K562 (cell line): ENCODE measurements at regions not wholly inside any gene's neighbourhood (a gene's known extent, or its start where the extent isn't known, plus 50 kb on each side); places are given as distances from the start of the nearest gene placed in this dataset.

Experiments used
- ATAC-seq: fragments of 200-7000 bp; cut with Tn5 transposase; 3 replicates; pipeline ENCODE4 v1.9.1; 2020; ENCODE audit warnings: moderate library complexity
- BruUV-seq: library from RNA; stranded (reverse); fragments of 400-500 nt; replicated peaks from 2 replicates; lab custom pipeline; 2021; lab: Mats Ljungman, UMichigan
- CTCF ChIA-PET: fragments of 300-600 bp; formaldehyde crosslinking; extraction: SDS; loops from one replicate; lab custom pipeline; 2021; ENCODE audit warnings: low intra/inter-chr PET ratio; lab: Yijun Ruan, JAX
- POLR2A ChIA-PET: fragments of 300-600, 350-650 bp; sonication (Branson Sonifier 250); formaldehyde crosslinking; extraction: SDS; loops from one replicate; lab custom pipeline; 2021; ENCODE audit warnings: antibody characterized with exemption, inconsistent platforms; lab: Yijun Ruan, JAX
- DNase-seq, 4 experiments: peaks; one replicate each; pipeline versions ENCODE4 v3.0.0 to v3.0.0-alpha.2; 2011 to 2018; ENCODE audit warnings: low spot score in 3 of 4, mixed read lengths in 3 of 4; ENCODE audit errors: extremely low read depth in 1 of 4
- FAIRE-seq: peaks from 2 replicates; lab custom pipeline; 2011; peaks lifted over from hg19 to GRCh38; lab: Jason Lieb, UNC
- H2AFZ ChIP-seq: 2 replicates; pipeline ENCODE4 v1.6.0; 2011; ENCODE audit warnings: low read depth, low read length, control low read depth, inconsistent platforms
- H3K27ac ChIP-seq: fragments of 200-600 bp; 3 replicates; pipeline ENCODE4 v1.8.0; 2011; ENCODE audit warnings: low read depth, mild to moderate bottlenecking, control low read depth, inconsistent platforms, low read length, moderate library complexity, mixed read lengths; ENCODE audit errors: extremely low read depth
- H3K27me3 ChIP-seq, 2 experiments: fragments of 300-600 bp in 1 of 2; 2 replicates in 1 of 2; 3 replicates in 1 of 2; pipeline versions ENCODE4 v1.6.0 to v1.8.0; 2011; ENCODE audit warnings: inconsistent platforms in 2 of 2, low read length in 2 of 2, mild to moderate bottlenecking in 1 of 2, mixed read lengths in 1 of 2, moderate library complexity in 1 of 2; ENCODE audit not compliant: control insufficient read depth in 2 of 2, insufficient read depth in 2 of 2
- H3K36me3 ChIP-seq: fragments of 300-600 bp; 3 replicates; pipeline ENCODE4 v1.8.0; 2011; ENCODE audit warnings: mild to moderate bottlenecking, low read length, inconsistent platforms; ENCODE audit not compliant: control insufficient read depth, insufficient read depth
- H3K4me1 ChIP-seq, 2 experiments: fragments of 200-600 bp in 1 of 2; replicated peaks in 1 of 2; 2 replicates in 1 of 2; 3 replicates in 1 of 2; pipeline versions ENCODE4 v1.5.1 to v1.8.0; 2011; ENCODE audit warnings: inconsistent platforms in 2 of 2, low read length in 2 of 2, mild to moderate bottlenecking in 1 of 2, mixed read lengths in 1 of 2, moderate library complexity in 1 of 2; ENCODE audit not compliant: control insufficient read depth in 2 of 2, insufficient read depth in 2 of 2
- H3K4me2 ChIP-seq: 2 replicates; pipeline ENCODE4 v1.6.1; 2011; ENCODE audit warnings: low read length, control low read depth, inconsistent platforms, mixed read lengths; ENCODE audit not compliant: insufficient read depth
- H3K4me3 ChIP-seq: fragments of 200-600 bp; sonication (generic), shearing (Covaris generic); 2 replicates; pipeline ENCODE4 v1.5.1; 2016; ENCODE audit warnings: control low read depth, inconsistent platforms
- H3K79me2 ChIP-seq: fragments of 200-600 bp; 3 replicates; pipeline ENCODE4 v1.8.0; 2011; ENCODE audit warnings: low read length, inconsistent platforms; ENCODE audit not compliant: control insufficient read depth, insufficient read depth
- H3K9ac ChIP-seq, 2 experiments: 2 replicates each; pipeline versions ENCODE4 v1.6.0 to v1.6.1; 2011; ENCODE audit warnings: low read depth in 2 of 2, low read length in 2 of 2, control low read depth in 1 of 2, inconsistent platforms in 1 of 2, mild to moderate bottlenecking in 1 of 2, mixed read lengths in 1 of 2; ENCODE audit not compliant: insufficient read depth in 1 of 2
- H3K9me1 ChIP-seq: one replicate; pipeline ENCODE4 v1.6.0; 2011; ENCODE audit warnings: inconsistent platforms, mild to moderate bottlenecking, low read length, moderate library complexity; ENCODE audit not compliant: control insufficient read depth, insufficient read depth
- H3K9me3 ChIP-seq: replicated peaks from 2 replicates; pipeline ENCODE4 v1.5.1; 2011; ENCODE audit warnings: low read depth, low read length, inconsistent platforms; ENCODE audit not compliant: control insufficient read depth, insufficient read depth
- H4K20me1 ChIP-seq: replicated peaks from 2 replicates; pipeline ENCODE4 v1.6.1; 2011; ENCODE audit warnings: low read length, inconsistent platforms, mixed read lengths; ENCODE audit not compliant: control insufficient read depth, insufficient read depth
- C11orf30 ChIP-seq: fragments of 450-650 bp; IDR thresholded peaks from 2 replicates; pipeline ENCODE4 v1.6.1; 2016; ENCODE audit warnings: low read depth, mild to moderate bottlenecking
- CBX1 ChIP-seq: sonication (generic); IDR thresholded peaks from 2 replicates; pipeline ENCODE4 v1.6.1; 2016; ENCODE audit warnings: antibody characterized with exemption, low read depth, mild to moderate bottlenecking
- CSDE1 ChIP-seq, 2 experiments: fragments of 450-650 bp; IDR thresholded peaks; 2 replicates each; pipeline ENCODE4 v1.6.1; 2016; ENCODE audit warnings: mild to moderate bottlenecking in 1 of 2
- FOXJ2 ChIP-seq: fragments of 200-800 bp; sonication (Bioruptor generic); IDR thresholded peaks from 2 replicates; pipeline ENCODE4 v1.6.1; 2016; ENCODE audit warnings: missing genetic modification characterization, missing compliant biosample characterization
- MAFF ChIP-seq: IDR thresholded peaks from 2 replicates; pipeline ENCODE4 v1.6.1; 2012; ENCODE audit warnings: low read length, improper control_type of control experiment
- RBM22 ChIP-seq: fragments of 200-400 bp; formaldehyde crosslinking; IDR thresholded peaks from 2 replicates; pipeline ENCODE4 v1.6.1; 2018; ENCODE audit warnings: low read length, low read depth; ENCODE audit not compliant: poor library complexity, severe bottlenecking
- SMAD3 ChIP-seq: fragments of 450-650 bp; formaldehyde crosslinking; conservative IDR thresholded peaks from 2 replicates; pipeline ENCODE4 v1.4.0; 2020; ENCODE audit warnings: mild to moderate bottlenecking
- ZNF212 ChIP-seq: fragments of 450-650 bp; formaldehyde crosslinking; IDR thresholded peaks from 2 replicates; pipeline ENCODE4 v1.4.0; 2020; ENCODE audit warnings: mild to moderate bottlenecking
- ZNF316 ChIP-seq: fragments of 450-650 bp; IDR thresholded peaks from 2 replicates; pipeline ENCODE4 v1.6.1; 2016
- ZNF436 ChIP-seq: fragments of 250-450, 450-650 bp; sonication (Bioruptor Pico); formaldehyde crosslinking; IDR thresholded peaks from 2 replicates; pipeline ENCODE4 v1.7.0; 2020; ENCODE audit warnings: mild to moderate bottlenecking
- WGBS: fragments of 100-300 bp; shearing (Covaris generic); methylation state at CpG from one replicate; pipeline ENCODE4 v1.1.6; 2016; ENCODE audit warnings: low coverage, mixed read lengths; ENCODE audit not compliant: insufficient coverage; ENCODE audit errors: missing lambda C conversion rate; 5-methylcytosine and 5-hydroxymethylcytosine counted together
- in situ Hi-C: fragments of 300-500 bp; cut with MboI; formaldehyde crosslinking; loops from 4 replicates; pipeline ENCODE4 v1.15.0; 2018; ENCODE audit warnings: inconsistent platforms, mixed read lengths
- intact Hi-C: fragments of 100-400 bp; cut with micrococcal nuclease; formaldehyde crosslinking; loops from 2 replicates; pipeline ENCODE4 v1.14.2; 2022
- TF ChIP-seq, protein P1 (sequence below): fragments of 200-800 bp; sonication (Bioruptor generic); IDR thresholded peaks from 2 replicates; pipeline ENCODE4 v1.6.1; 2016; ENCODE audit warnings: missing genetic modification characterization, missing compliant biosample characterization

DNA sequence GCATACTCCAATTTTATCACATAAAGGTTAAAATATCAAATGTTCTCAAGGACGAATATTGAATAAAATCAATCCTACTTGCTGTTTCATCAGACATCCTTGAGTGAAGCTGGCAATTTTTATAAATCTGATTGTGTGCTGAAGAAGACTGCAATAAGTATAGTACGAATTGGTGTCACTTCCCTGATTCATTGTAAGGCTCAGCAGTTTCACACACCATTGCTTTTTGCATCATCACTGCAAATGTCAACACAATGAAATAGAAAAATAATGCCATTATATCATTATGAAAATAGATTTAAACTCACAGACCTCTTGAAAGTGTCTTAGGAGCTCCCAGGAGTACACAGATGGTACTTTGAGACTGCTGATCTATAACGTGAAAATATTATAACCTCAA is 172.5 kb downstream of the ANKRD50 start (continued):
- TF ChIP-seq, protein P1, sequence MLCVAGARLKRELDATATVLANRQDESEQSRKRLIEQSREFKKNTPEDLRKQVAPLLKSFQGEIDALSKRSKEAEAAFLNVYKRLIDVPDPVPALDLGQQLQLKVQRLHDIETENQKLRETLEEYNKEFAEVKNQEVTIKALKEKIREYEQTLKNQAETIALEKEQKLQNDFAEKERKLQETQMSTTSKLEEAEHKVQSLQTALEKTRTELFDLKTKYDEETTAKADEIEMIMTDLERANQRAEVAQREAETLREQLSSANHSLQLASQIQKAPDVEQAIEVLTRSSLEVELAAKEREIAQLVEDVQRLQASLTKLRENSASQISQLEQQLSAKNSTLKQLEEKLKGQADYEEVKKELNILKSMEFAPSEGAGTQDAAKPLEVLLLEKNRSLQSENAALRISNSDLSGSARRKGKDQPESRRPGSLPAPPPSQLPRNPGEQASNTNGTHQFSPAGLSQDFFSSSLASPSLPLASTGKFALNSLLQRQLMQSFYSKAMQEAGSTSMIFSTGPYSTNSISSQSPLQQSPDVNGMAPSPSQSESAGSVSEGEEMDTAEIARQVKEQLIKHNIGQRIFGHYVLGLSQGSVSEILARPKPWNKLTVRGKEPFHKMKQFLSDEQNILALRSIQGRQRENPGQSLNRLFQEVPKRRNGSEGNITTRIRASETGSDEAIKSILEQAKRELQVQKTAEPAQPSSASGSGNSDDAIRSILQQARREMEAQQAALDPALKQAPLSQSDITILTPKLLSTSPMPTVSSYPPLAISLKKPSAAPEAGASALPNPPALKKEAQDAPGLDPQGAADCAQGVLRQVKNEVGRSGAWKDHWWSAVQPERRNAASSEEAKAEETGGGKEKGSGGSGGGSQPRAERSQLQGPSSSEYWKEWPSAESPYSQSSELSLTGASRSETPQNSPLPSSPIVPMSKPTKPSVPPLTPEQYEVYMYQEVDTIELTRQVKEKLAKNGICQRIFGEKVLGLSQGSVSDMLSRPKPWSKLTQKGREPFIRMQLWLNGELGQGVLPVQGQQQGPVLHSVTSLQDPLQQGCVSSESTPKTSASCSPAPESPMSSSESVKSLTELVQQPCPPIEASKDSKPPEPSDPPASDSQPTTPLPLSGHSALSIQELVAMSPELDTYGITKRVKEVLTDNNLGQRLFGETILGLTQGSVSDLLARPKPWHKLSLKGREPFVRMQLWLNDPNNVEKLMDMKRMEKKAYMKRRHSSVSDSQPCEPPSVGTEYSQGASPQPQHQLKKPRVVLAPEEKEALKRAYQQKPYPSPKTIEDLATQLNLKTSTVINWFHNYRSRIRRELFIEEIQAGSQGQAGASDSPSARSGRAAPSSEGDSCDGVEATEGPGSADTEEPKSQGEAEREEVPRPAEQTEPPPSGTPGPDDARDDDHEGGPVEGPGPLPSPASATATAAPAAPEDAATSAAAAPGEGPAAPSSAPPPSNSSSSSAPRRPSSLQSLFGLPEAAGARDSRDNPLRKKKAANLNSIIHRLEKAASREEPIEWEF (CRISPR knock-in tag) = no peak
- TF ChIP-seq CSDE1 (IDR thresholded peaks at IDR 0.05) = no peak
- no peak for TF ChIP-seq SMAD3 (CRISPR knock-in tag)

DNA sequence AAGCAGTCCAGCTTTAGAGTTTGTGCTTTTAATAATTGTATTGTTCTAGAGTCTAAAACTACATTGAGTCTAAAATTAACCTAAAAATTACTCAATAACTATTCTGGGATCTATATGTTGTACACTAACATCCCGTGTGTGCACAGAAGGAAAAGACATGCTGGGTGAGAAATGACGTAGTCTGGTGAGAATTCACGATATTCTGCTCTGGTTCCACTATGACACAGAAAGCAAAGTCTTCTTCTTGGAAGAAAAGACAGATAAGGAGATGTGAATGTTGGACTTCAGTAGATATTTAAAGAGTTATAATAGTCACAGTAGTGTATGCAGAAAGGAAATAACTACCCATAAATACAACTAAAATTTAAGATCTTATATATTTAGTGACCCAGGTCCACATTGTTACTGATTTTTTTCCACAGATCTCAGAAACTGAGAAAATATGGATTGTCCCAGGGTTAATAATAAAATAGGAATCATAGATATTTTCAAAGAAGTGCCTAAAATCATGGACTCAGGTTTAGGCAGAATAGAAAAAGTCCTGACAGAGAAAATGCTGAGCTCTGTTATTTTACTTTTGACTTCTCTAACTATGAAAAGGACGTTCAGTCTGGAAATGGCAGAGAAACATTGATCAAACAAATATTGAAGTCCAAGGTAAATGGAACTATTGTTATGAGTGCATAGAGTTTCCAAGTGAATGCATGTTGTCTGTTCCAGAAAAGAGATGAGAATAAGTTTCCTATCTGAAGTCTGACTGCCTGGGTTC is 170.7 kb downstream of the ANKRD50 start:
- POLR2A ChIA-PET = interaction anchor here (1.3 kb wide), 1 partner anchor 11 kb away, joined by 3 read pairs; no protein-coding TSS in a partner anchor
- WGBS = 4% methylated on average over 4 of the region's 4 CpGs
- Histone ChIP-seq H3K9ac (no peak overlapping the region), H4K20me1 (no peaks in the 10 kb centered on the region), H3K9me3 (no peaks in the 10 kb centered on the region), H3K4me1 (no peaks in the 10 kb centered on the region), H3K79me2 (no peaks in the 10 kb centered on the region), H3K4me3 (no peak overlapping the region), H3K36me3 (no peaks in the 10 kb centered on the region), H3K9me1 (no peaks in the 10 kb centered on the region), H2AFZ (peak overlapping the region; percentile 28; the same call in 1 of the 2 replicates), H3K27me3 (no peaks in the 10 kb centered on the region), H3K27ac (no peak overlapping the region), H3K4me2 (no peak overlapping the region)
- ATAC-seq (no peak), FAIRE-seq (no peak), DNase-seq (peak in 1 of 4 experiments; percentile 25)
- no TSS peak for BruUV-seq
- TF ChIP-seq RBM22 = no peak
- no peak for TF ChIP-seq FOXJ2 (tag)
- TF ChIP-seq C11orf30 = peak; percentile 33; the same call in 1 of the 2 replicates
- no peak for TF ChIP-seq CBX1
- TF ChIP-seq ZNF436 (CRISPR knock-in tag) = no peak
- 0 out of 2 replicates have a peak, but pooled peaks have one; percentile 9 for TF ChIP-seq MAFF
- no peak for TF ChIP-seq ZNF212 (CRISPR knock-in tag)
- TF ChIP-seq ZNF316 = peak; percentile 64
- CTCF ChIA-PET = no interaction called here
- in situ Hi-C loops = no loop called here
- intact Hi-C loops = loop anchor here (5.0 kb wide), 1 partner anchor 170 kb away; the partner anchor contains the start of gene ANKRD50
